Sigmoid colon (tissue), 4 donors: ENCODE measurements at regions not wholly inside any gene's neighbourhood (a gene's known extent, or its start where the extent isn't known, plus 50 kb on each side); places are given as distances from the start of the nearest gene placed in this dataset.

Experiments used
- EP300 ChIP-seq, 4 donors: sonication (generic); formaldehyde crosslinking; IDR thresholded peaks; one replicate each; pipeline ENCODE4 v1.6.1; 2017; ENCODE audit warnings: antibody characterized with exemption in 4 of 4
- POLR2A ChIP-seq, 2 donors: fragments of 450-650 bp; IDR thresholded peaks; one replicate each; pipeline ENCODE4 v1.6.1; 2016; ENCODE audit warnings: antibody characterized with exemption in 2 of 2, mild to moderate bottlenecking in 2 of 2, moderate library complexity in 2 of 2

GRCh38 chr5:1724822-1725602 is 74.6 kb downstream of the MRPL36 start:
- TF ChIP-seq POLR2A (IDR thresholded peaks at IDR 0.05) = no peak
- no peak for TF ChIP-seq EP300 (IDR thresholded peaks at IDR 0.05)
